B cell (primary cell): ENCODE measurements at regions not wholly inside any gene's neighbourhood (a gene's known extent, or its start where the extent isn't known, plus 50 kb on each side); places are given as distances from the start of the nearest gene placed in this dataset.

ENCODE experiments used
- ATAC-seq: fragments of 200-7000 bp; cut with Tn5 transposase; one replicate; pipeline ENCODE4 v1.10.0; 2021; ENCODE audit warnings: low read depth, mild to moderate bottlenecking, moderate number of reproducible peaks, moderate library complexity
- CTCF ChIA-PET: fragments of 350-600 bp; sonication (Branson Sonifier 250); formaldehyde crosslinking; loops from one replicate; lab custom pipeline; 2021; ENCODE audit warnings: antibody characterized with exemption, inconsistent platforms; lab: Charles Lee
- POLR2A ChIA-PET: fragments of 350-600 bp; sonication (Branson Sonifier 250); formaldehyde crosslinking; loops from one replicate; lab custom pipeline; 2021; ENCODE audit warnings: antibody characterized with exemption; lab: Charles Lee
- DNase-seq: peaks from one replicate; pipeline ENCODE4 v3.0.0; 2013
- H2AFZ ChIP-seq: 2 replicates; pipeline ENCODE4 v1.6.1; 2012; ENCODE audit warnings: mild to moderate bottlenecking, low read depth, low read length; ENCODE audit not compliant: insufficient read depth, poor library complexity, severe bottlenecking
- H3K27ac ChIP-seq, 2 donors: 1 replicate in 1 of 2; 2 replicates in 1 of 2; pipeline ENCODE4 v1.5.1; 2012 to 2013; ENCODE audit warnings: low read length in 2 of 2, mild to moderate bottlenecking in 2 of 2, moderate library complexity in 1 of 2
- H3K27me3 ChIP-seq, 4 experiments: fragments of 200-600 bp in 1 of 4; sonication (generic) in 1 of 4; replicated peaks in 1 of 4; 1 replicate in 2 of 4; 2 replicates in 2 of 4; pipeline versions ENCODE4 v1.6.1 to v1.7.0; 2013 to 2016; ENCODE audit warnings: low read length in 3 of 4, mild to moderate bottlenecking in 2 of 4, mixed read lengths in 1 of 4, moderate library complexity in 1 of 4; ENCODE audit not compliant: insufficient read depth in 4 of 4, control insufficient read depth in 3 of 4; ENCODE audit errors: control extremely low read depth in 1 of 4
- H3K36me3 ChIP-seq, 2 experiments: replicated peaks in 1 of 2; 1 replicate in 1 of 2; 2 replicates in 1 of 2; pipeline versions ENCODE4 v1.6.1 to v1.7.1; 2013; ENCODE audit warnings: low read length in 1 of 2; ENCODE audit not compliant: insufficient read depth in 2 of 2, control insufficient read depth in 1 of 2; ENCODE audit errors: control extremely low read depth in 1 of 2, extremely low read depth in 1 of 2
- H3K4me1 ChIP-seq, 2 donors: fragments of 200-600 bp in 1 of 2; sonication (generic) in 1 of 2; 1 replicate in 1 of 2; 2 replicates in 1 of 2; pipeline versions ENCODE4 v1.5.1 to v1.6.1; 2013 to 2017; ENCODE audit warnings: low read length in 2 of 2; ENCODE audit not compliant: control insufficient read depth in 2 of 2, insufficient read depth in 2 of 2
- H3K4me2 ChIP-seq: replicated peaks from 2 replicates; pipeline ENCODE3; 2012; ENCODE audit warnings: mild to moderate bottlenecking, low read depth, low read length; ENCODE audit not compliant: poor library complexity, severe bottlenecking
- H3K4me3 ChIP-seq, 5 experiments: fragments of 200-600 bp in 1 of 5; sonication (generic) in 1 of 5; 1 replicate in 3 of 5; 2 replicates in 2 of 5; pipeline versions ENCODE4 v1.5.1 to v1.7.0; 2011 to 2016; ENCODE audit warnings: low read length in 4 of 5, mild to moderate bottlenecking in 4 of 5, low read depth in 2 of 5, control low read depth in 1 of 5, moderate library complexity in 1 of 5; ENCODE audit not compliant: insufficient read depth in 1 of 5; ENCODE audit errors: control extremely low read depth in 1 of 5, extremely low read depth in 1 of 5
- H3K79me2 ChIP-seq: fragments of 200-600 bp; sonication (generic); one replicate; pipeline ENCODE4 v1.6.0; 2016; ENCODE audit warnings: low read length; ENCODE audit not compliant: control insufficient read depth, insufficient read depth
- H3K9ac ChIP-seq: fragments of 200-600 bp; sonication (generic); 2 replicates; pipeline ENCODE4 v1.6.1; 2017; ENCODE audit warnings: mild to moderate bottlenecking, low read length, moderate library complexity
- H3K9me3 ChIP-seq, 3 donors: one replicate each; pipeline versions ENCODE4 v1.6.1 to v1.7.1; 2013; ENCODE audit warnings: low read length in 2 of 3; ENCODE audit not compliant: control insufficient read depth in 2 of 3, insufficient read depth in 1 of 3; ENCODE audit errors: control extremely low read depth in 1 of 3
- H4K20me1 ChIP-seq: 2 replicates; pipeline ENCODE4 v1.6.0; 2012; ENCODE audit warnings: mild to moderate bottlenecking, low read length; ENCODE audit not compliant: insufficient read depth, control insufficient read depth, poor library complexity, severe bottlenecking
- H3K27ac Mint-ChIP-seq: one replicate; pipeline ENCODE4 v1.8.0; 2021; ENCODE audit warnings: mixed read lengths
- H3K27me3 Mint-ChIP-seq: one replicate; pipeline ENCODE4 v1.8.0; 2021; ENCODE audit warnings: mixed read lengths
- H3K4me1 Mint-ChIP-seq: one replicate; pipeline ENCODE4 v1.8.0; 2021; ENCODE audit warnings: mixed read lengths
- H3K4me3 Mint-ChIP-seq: one replicate; pipeline ENCODE4 v1.8.0; 2021; ENCODE audit warnings: mixed read lengths
- H3K9me3 Mint-ChIP-seq: one replicate; pipeline ENCODE4 v1.8.0; 2022; ENCODE audit warnings: mixed read lengths; ENCODE audit not compliant: insufficient read depth
- EZH2 ChIP-seq: IDR thresholded peaks from 2 replicates; pipeline ENCODE4 v1.6.1; 2012; ENCODE audit warnings: borderline replicate concordance, low read depth, mild to moderate bottlenecking, moderate library complexity, low read length; ENCODE audit not compliant: insufficient read depth, poor library complexity, severe bottlenecking
- WGBS: methylation state at CpG from one replicate; pipeline ENCODE4 v1.1.5; 2013; ENCODE audit warnings: missing lambda C conversion rate; ENCODE audit not compliant: insufficient coverage; 5-methylcytosine and 5-hydroxymethylcytosine counted together
- intact Hi-C: fragments of 100-400 bp; cut with micrococcal nuclease; formaldehyde crosslinking; loops from one replicate; pipeline ENCODE4 v1.10.0; 2022
- TF ChIP-seq, protein P1 (sequence below): fragments of 200-600 bp; IDR thresholded peaks from one replicate; pipeline ENCODE4 v1.8.0; 2022; ENCODE audit warnings: antibody characterized with exemption, mild to moderate bottlenecking

DNA sequence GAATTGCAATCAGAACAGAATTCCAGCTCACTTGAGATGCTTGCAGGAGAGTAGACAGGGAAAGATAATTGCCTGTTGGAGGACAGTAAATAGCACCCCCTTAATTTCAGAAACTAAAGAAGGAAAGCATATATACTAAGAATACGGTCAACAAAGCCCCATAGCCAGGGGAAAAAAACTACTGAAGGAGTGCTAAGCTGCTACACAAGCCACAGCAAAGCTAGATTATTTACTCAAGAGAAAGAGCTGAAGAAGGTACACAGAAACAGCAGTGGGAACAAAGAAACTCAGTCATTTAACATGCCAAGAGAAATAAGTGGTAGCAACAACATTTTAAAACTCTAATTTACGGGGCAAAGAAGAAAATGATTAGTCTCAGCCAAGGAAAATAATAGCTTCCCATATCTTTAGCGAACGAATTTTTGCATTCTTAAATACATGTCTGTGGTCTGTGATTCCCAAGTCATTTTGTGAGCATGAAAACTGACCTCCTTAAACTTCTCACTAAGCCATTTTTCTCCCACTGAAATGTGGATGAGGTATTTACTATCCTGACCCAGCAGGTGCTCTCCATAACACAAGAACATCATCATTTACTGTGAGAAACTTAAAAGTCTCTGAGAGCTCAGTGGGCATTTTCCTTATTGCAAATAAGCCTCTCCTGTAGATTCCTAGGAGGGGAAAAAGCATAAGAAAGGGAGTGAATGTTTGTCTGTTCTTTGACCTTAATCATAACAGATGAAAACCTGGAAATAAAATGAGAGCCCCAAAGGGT is 196.0 kb downstream of the PAX3 start:
- POLR2A ChIA-PET = no interaction called here
- no CpG with 5 or more reads among the region's 4 CpGs for WGBS
- H3K9me3 Mint-ChIP-seq = no peaks in the 10 kb centered on the region

More for the DNA sequence above, 196.0 kb downstream of the PAX3 start:
- Histone ChIP-seq H2AFZ (no peak overlapping the region), H3K79me2 (no peaks in the 10 kb centered on the region), H3K36me3 (no peaks in the 10 kb centered on the region), H3K27ac (no peak overlapping the region), H3K9ac (no peak overlapping the region), H3K4me1 (no peaks in the 10 kb centered on the region), H3K4me2 (no peak overlapping the region), H4K20me1 (no peaks in the 10 kb centered on the region), H3K4me3 (no peak overlapping the region), H3K9me3 (no peaks in the 10 kb centered on the region), H3K27me3 (no peaks in the 10 kb centered on the region)
- Mint-ChIP-seq H3K4me1 (no peaks in the 10 kb centered on the region), H3K4me3 (no peak overlapping the region), H3K27me3 (peaks cover 5% of the 10 kb centered on the region), H3K27ac (no peak overlapping the region)
- CTCF ChIA-PET = no interaction called here
- TF ChIP-seq EZH2 = no peak
- TF ChIP-seq, protein P1, sequence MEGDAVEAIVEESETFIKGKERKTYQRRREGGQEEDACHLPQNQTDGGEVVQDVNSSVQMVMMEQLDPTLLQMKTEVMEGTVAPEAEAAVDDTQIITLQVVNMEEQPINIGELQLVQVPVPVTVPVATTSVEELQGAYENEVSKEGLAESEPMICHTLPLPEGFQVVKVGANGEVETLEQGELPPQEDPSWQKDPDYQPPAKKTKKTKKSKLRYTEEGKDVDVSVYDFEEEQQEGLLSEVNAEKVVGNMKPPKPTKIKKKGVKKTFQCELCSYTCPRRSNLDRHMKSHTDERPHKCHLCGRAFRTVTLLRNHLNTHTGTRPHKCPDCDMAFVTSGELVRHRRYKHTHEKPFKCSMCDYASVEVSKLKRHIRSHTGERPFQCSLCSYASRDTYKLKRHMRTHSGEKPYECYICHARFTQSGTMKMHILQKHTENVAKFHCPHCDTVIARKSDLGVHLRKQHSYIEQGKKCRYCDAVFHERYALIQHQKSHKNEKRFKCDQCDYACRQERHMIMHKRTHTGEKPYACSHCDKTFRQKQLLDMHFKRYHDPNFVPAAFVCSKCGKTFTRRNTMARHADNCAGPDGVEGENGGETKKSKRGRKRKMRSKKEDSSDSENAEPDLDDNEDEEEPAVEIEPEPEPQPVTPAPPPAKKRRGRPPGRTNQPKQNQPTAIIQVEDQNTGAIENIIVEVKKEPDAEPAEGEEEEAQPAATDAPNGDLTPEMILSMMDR = no peak
- DNase-seq = no peak
- no peak for ATAC-seq
- intact Hi-C loops = no loop called here
